Neural progenitor cell (in vitro differentiated cells): ENCODE measurements at regions not wholly inside any gene's neighbourhood (a gene's known extent, or its start where the extent isn't known, plus 50 kb on each side); places are given as distances from the start of the nearest gene placed in this dataset.

Experiments
- EZH2 ChIP-seq: fragments of 200-600 bp; sonication (generic); IDR thresholded peaks from 2 replicates; pipeline ENCODE4 v1.6.1; 2017; ENCODE audit warnings: antibody characterized with exemption, mild to moderate bottlenecking, moderate library complexity
- EZH2phosphoT487 ChIP-seq: fragments of 200-600 bp; sonication (generic); IDR thresholded peaks from 2 replicates; pipeline ENCODE4 v1.6.1; 2017; ENCODE audit warnings: antibody characterized with exemption
- TF ChIP-seq, protein P1 (sequence below): fragments of 200-600 bp; sonication (generic); IDR thresholded peaks from 2 replicates; pipeline ENCODE4 v1.5.1; 2017; ENCODE audit warnings: antibody characterized with exemption, mild to moderate bottlenecking

DNA sequence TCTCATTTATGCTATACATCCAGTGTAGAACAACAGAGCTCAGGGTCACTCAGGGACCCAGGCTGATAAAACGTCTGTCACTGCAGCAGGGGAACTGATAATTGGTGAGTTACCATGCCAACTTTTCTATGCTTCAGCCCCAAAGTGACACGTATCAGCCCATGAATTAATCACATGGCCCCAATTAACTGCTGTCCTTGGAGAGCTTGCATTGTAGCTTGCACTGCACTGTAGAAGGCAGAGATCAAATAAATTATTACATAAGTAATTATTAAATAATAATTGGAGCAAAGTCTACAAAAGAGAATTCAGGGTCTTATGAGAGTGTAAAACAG lies 144.6 kb downstream of the SUDS3 start:
- TF ChIP-seq, protein P1, sequence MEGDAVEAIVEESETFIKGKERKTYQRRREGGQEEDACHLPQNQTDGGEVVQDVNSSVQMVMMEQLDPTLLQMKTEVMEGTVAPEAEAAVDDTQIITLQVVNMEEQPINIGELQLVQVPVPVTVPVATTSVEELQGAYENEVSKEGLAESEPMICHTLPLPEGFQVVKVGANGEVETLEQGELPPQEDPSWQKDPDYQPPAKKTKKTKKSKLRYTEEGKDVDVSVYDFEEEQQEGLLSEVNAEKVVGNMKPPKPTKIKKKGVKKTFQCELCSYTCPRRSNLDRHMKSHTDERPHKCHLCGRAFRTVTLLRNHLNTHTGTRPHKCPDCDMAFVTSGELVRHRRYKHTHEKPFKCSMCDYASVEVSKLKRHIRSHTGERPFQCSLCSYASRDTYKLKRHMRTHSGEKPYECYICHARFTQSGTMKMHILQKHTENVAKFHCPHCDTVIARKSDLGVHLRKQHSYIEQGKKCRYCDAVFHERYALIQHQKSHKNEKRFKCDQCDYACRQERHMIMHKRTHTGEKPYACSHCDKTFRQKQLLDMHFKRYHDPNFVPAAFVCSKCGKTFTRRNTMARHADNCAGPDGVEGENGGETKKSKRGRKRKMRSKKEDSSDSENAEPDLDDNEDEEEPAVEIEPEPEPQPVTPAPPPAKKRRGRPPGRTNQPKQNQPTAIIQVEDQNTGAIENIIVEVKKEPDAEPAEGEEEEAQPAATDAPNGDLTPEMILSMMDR, result no peak
- no peak for TF ChIP-seq EZH2
- no peak for TF ChIP-seq EZH2phosphoT487
